Lower leg skin (tissue), 4 donors: ENCODE measurements at regions not wholly inside any gene's neighbourhood (a gene's known extent, or its start where the extent isn't known, plus 50 kb on each side); places are given as distances from the start of the nearest gene placed in this dataset.
"Not testable (repeated sequence)": the region's sequence is repeated elsewhere in the genome, so short reads cannot be mapped to it uniquely, and the experiment has no call there.

Experiments used
- DNase-seq, 2 donors: peaks; one replicate each; pipeline ENCODE4 v3.0.0-alpha.2; 2019; ENCODE audit warnings: low spot score in 2 of 2
- H3K4me3 ChIP-seq: fragments of 200-600 bp; sonication (generic); 2 replicates; pipeline ENCODE4 v1.5.1; 2017; ENCODE audit warnings: mild to moderate bottlenecking, low read depth; ENCODE audit not compliant: poor library complexity, severe bottlenecking
- POLR2A ChIP-seq, 2 donors: fragments of 450-650 bp; IDR thresholded peaks; one replicate each; pipeline ENCODE4 v1.6.1; 2016 to 2017; ENCODE audit warnings: antibody characterized with exemption in 2 of 2, mild to moderate bottlenecking in 1 of 2, moderate library complexity in 1 of 2
- WGBS, 2 donors: methylation state at CpG; one replicate each; pipeline ENCODE4 v1.1.5; 2018; 5-methylcytosine and 5-hydroxymethylcytosine counted together
- intact Hi-C: fragments of 100-400 bp; cut with DNase I; formaldehyde crosslinking; loops from one replicate; pipeline ENCODE4 v1.15.0; 2023; ENCODE audit warnings: low total_unique reads
- TF ChIP-seq, protein P1 (sequence below), 3 donors: fragments of 450-650 bp; IDR thresholded peaks; one replicate each; pipeline ENCODE4 v1.5.1; 2016; ENCODE audit warnings: antibody characterized with exemption in 3 of 3, mild to moderate bottlenecking in 3 of 3, moderate library complexity in 2 of 3

- no peak for DNase-seq
- 34 to 43% methylated on average over 7 to 11 of the region's 12 CpGs for WGBS, 2 donors
- TF ChIP-seq, protein P1, sequence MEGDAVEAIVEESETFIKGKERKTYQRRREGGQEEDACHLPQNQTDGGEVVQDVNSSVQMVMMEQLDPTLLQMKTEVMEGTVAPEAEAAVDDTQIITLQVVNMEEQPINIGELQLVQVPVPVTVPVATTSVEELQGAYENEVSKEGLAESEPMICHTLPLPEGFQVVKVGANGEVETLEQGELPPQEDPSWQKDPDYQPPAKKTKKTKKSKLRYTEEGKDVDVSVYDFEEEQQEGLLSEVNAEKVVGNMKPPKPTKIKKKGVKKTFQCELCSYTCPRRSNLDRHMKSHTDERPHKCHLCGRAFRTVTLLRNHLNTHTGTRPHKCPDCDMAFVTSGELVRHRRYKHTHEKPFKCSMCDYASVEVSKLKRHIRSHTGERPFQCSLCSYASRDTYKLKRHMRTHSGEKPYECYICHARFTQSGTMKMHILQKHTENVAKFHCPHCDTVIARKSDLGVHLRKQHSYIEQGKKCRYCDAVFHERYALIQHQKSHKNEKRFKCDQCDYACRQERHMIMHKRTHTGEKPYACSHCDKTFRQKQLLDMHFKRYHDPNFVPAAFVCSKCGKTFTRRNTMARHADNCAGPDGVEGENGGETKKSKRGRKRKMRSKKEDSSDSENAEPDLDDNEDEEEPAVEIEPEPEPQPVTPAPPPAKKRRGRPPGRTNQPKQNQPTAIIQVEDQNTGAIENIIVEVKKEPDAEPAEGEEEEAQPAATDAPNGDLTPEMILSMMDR (IDR thresholded peaks at IDR 0.05), result no peak
- TF ChIP-seq POLR2A (IDR thresholded peaks at IDR 0.05), result no peak
- no peak overlapping the region for H3K4me3 ChIP-seq
- intact Hi-C loops, result no loop called here
Observed at GRCh38 chr22:44639891-44640617, 62.0 kb upstream of the PRR5 start.

DNA sequence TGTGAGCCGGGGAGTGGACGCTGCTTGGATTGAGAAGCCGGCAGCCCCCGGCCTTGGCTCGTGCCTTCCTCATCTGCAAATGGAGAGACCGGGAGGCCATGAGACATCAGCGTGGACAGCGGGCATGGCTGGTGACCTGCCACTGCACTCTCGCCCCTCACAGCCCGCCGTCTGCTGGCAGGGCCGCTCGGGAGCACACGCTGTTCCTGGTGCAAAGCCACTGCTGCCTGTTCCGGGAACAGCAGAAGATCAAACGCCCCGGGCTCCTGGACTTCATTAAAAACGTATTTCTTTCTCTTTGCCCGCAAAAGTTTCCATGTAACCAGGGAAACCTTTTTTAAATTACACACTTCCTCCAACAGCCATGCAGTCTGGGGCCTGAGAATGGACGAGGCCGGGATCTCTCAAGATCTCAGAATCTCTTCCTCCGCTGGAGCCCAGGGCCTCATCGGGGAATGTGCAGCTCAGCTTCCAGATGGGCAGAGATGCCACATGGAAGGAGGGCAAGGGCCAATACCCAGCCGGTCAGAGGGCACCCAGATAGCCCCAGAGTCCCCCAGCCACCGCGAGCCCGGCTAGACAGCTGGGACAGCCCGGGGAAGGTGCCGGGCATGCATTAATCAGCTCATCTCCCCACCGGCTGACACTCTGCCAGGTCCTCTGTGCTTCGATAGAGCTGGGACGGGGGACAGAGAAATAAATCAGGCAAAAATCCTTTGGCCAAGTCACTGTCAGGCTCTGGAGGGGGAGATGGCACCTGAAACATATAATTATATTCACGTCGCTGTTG is 62.8 kb upstream of the PRR5 start:
- no peak overlapping the region for H3K4me3 ChIP-seq
- WGBS, 2 donors, result 50 to 57% methylated on average over 26 to 34 of the region's 34 CpGs
- peak in 1 of 2 donors; percentile 27 for DNase-seq
- TF ChIP-seq, protein P1 (IDR thresholded peaks at IDR 0.05), result no peak
- TF ChIP-seq POLR2A (IDR thresholded peaks at IDR 0.05), result no peak
- intact Hi-C loops, result no loop called here

- intact Hi-C loops, DNase-seq, H3K4me3 ChIP-seq: not testable (repeated sequence)
- WGBS, 2 donors, result 97 to 99% methylated on average over 3 of the region's 3 CpGs
Observed at GRCh38 chr22:44636502-44637206, 65.3 kb upstream of the PRR5 start.

DNA sequence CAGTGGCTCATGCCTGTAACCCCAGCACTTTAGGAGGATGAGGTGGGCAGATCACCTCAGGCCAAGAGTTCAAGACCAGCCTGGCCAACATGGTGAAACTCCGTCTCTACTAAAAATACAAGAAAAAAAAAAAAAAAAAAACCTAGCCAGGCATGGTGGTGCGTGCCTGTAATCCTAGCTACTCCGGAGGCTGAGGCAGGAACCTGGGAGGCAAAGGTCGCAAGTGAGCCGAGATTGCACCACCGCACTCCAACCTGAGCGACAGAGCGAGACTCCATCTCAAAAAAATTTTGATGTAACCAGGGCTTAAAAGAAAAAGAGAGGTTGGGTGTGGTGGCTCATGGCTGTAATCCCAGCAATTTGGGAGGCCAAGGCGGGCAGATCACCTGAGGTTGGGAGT is 66.4 kb upstream of the PRR5 start:
- 87% methylated on average over 9 of the region's 9 CpGs for WGBS, 2 donors
- H3K4me3 ChIP-seq, intact Hi-C loops, DNase-seq: not testable (repeated sequence)

DNA sequence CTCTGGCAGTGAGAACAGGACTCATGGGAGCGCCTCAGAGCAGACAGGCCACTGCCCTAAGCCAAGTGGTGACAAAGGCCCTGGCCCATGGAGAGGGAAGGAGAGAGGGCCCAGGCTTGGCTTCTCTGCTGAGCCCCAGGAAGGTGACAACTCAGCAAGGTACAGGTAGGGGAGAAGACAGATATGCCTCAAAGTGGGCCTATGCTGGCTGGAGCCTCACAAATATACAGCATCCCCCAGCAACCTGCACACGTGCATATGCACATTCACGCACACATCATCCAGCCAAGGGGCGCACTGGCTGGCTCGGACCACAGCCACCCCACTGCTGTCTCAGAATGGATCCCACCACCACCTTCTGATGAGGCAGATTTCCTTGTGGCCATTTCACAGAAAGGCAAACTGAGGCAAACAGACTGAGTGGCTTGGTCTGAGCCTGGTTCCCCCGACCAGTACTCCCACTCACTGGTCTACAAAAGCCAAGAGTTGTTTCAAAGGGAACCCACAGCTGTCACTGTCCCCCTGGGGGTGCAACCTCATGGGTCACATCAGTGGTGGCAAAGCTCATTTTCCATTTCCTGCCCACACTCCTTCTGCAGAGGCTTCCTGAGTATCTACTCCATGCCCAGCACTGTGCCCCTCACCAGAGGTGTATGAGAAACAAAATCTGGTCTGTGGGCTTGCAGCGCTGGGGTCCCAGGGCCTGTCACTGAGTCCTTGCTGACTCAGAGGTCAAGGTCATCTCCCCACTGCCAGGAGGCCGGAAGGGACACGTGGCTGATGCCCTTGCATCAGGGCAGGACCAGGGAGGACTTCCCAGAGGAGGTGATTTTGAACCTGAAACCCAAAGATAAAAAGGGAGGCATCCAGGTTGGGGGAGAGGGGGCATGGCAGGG is 67.3 kb upstream of the PRR5 start:
- TF ChIP-seq, protein P1 (IDR thresholded peaks at IDR 0.05), result no peak
- intact Hi-C loops, result no loop called here
- DNase-seq, result no peak
- 74 to 78% methylated on average over 9 of the region's 9 CpGs for WGBS, 2 donors
- H3K4me3 ChIP-seq, result no peak overlapping the region

- DNase-seq, result no peak
- TF ChIP-seq, protein P1 (IDR thresholded peaks at IDR 0.05), result no peak
- no peak for TF ChIP-seq POLR2A (IDR thresholded peaks at IDR 0.05)
- no peak overlapping the region for H3K4me3 ChIP-seq
- 81 to 91% methylated on average over 4 of the region's 4 CpGs for WGBS, 2 donors
- intact Hi-C loops, result no loop called here
Observed at GRCh38 chr22:44633647-44634046, 68.4 kb upstream of the PRR5 start.
